ENCODE measurements at regions not wholly inside any gene's neighbourhood (a gene's known extent, or its start where the extent isn't known, plus 50 kb on each side); places are given as distances from the start of the nearest gene placed in this dataset.
A peak's percentile ranks its signal among the peaks of the same experiment; 100 is the strongest.

- TF ChIP-seq CUX1 (IDR thresholded peaks at IDR 0.05; ENCODE audit: insufficient replicate concordance, low read depth, low read length) (no peak), ZZZ3 (IDR thresholded peaks at IDR 0.05; ENCODE audit: control insufficient read depth, insufficient read length, low read depth) (no peak), FOXK2 (IDR thresholded peaks at IDR 0.05) (no peak), RFX5 (IDR thresholded peaks at IDR 0.05; ENCODE audit: low read depth, low read length) (no peak), RBBP5 (conservative IDR thresholded peaks at IDR 0.05) (no peak), IRF4 (IDR thresholded peaks at IDR 0.05; ENCODE audit: low read depth, low read length) (peak; percentile 68; the same call in 1 of the 2 replicates), ZBED1 (IDR thresholded peaks at IDR 0.05; ENCODE audit: borderline replicate concordance) (no peak), HDAC2 (IDR thresholded peaks at IDR 0.05) (no peak), BCL3 (IDR thresholded peaks at IDR 0.05; ENCODE audit: borderline replicate concordance, insufficient read depth, low read depth, low read length, poor library complexity, severe bottlenecking) (no peak), EP300 (IDR thresholded peaks at IDR 0.05; ENCODE audit: borderline replicate concordance in 1 of 2, control insufficient read depth in 1 of 2, low read depth in 2 of 2, low read length in 2 of 2) (0 out of 4 replicates have a peak, but pooled peaks of 1 of the 2 experiments have one; percentile 10), KLF5 (IDR thresholded peaks at IDR 0.05; ENCODE audit: partially characterized antibody) (no peak), PKNOX1 (IDR thresholded peaks at IDR 0.05) (no peak), CREB1 (IDR thresholded peaks at IDR 0.05; ENCODE audit: low read depth) (no peak), DPF2 (IDR thresholded peaks at IDR 0.05) (no peak)
- TF ChIP-seq, protein P1, sequence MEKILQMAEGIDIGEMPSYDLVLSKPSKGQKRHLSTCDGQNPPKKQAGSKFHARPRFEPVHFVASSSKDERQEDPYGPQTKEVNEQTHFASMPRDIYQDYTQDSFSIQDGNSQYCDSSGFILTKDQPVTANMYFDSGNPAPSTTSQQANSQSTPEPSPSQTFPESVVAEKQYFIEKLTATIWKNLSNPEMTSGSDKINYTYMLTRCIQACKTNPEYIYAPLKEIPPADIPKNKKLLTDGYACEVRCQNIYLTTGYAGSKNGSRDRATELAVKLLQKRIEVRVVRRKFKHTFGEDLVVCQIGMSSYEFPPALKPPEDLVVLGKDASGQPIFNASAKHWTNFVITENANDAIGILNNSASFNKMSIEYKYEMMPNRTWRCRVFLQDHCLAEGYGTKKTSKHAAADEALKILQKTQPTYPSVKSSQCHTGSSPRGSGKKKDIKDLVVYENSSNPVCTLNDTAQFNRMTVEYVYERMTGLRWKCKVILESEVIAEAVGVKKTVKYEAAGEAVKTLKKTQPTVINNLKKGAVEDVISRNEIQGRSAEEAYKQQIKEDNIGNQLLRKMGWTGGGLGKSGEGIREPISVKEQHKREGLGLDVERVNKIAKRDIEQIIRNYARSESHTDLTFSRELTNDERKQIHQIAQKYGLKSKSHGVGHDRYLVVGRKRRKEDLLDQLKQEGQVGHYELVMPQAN (conservative IDR thresholded peaks at IDR 0.05) = no peak
- TF ChIP-seq, protein P2, sequence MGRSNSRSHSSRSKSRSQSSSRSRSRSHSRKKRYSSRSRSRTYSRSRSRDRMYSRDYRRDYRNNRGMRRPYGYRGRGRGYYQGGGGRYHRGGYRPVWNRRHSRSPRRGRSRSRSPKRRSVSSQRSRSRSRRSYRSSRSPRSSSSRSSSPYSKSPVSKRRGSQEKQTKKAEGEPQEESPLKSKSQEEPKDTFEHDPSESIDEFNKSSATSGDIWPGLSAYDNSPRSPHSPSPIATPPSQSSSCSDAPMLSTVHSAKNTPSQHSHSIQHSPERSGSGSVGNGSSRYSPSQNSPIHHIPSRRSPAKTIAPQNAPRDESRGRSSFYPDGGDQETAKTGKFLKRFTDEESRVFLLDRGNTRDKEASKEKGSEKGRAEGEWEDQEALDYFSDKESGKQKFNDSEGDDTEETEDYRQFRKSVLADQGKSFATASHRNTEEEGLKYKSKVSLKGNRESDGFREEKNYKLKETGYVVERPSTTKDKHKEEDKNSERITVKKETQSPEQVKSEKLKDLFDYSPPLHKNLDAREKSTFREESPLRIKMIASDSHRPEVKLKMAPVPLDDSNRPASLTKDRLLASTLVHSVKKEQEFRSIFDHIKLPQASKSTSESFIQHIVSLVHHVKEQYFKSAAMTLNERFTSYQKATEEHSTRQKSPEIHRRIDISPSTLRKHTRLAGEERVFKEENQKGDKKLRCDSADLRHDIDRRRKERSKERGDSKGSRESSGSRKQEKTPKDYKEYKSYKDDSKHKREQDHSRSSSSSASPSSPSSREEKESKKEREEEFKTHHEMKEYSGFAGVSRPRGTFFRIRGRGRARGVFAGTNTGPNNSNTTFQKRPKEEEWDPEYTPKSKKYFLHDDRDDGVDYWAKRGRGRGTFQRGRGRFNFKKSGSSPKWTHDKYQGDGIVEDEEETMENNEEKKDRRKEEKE (IDR thresholded peaks at IDR 0.05) = no peak
Measured at GRCh38 chr2:36147670-36148390, 207.7 kb upstream of the CRIM1 start (continued).

Measured in GM12878 (cell line).